ENCODE measurements at regions not wholly inside any gene's neighbourhood (a gene's known extent, or its start where the extent isn't known, plus 50 kb on each side); places are given as distances from the start of the nearest gene placed in this dataset.

DNA sequence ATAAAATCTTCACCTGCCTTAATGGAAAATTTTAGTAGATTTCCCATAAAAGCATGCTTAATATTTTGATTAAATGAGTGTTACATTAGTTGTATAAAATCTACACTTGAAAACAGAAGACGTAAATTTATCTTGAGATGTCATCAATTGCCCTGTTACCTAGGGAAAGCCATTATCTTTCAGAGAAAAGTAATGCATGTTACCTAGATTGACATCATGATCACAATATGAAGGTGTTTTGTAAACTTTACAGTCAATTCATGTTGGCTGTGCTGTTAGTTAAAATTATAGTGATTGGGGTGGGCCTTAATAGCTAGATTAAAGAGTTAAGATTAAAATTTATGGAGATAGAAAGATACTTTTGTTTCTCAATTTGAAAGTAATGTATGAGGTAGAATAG lies 293.2 kb upstream of the PCDH18 start:
- TF ChIP-seq CTCF (IDR thresholded peaks at IDR 0.05) (no peak), ZNF121 (CRISPR knock-in tag; IDR thresholded peaks at IDR 0.05) (no peak), AR (CRISPR knock-in tag; IDR thresholded peaks at IDR 0.05) (no peak), E2F5 (CRISPR knock-in tag; IDR thresholded peaks at IDR 0.05) (no peak), JUN (CRISPR knock-in tag; IDR thresholded peaks at IDR 0.05) (no peak)
- TF ChIP-seq, protein P1, sequence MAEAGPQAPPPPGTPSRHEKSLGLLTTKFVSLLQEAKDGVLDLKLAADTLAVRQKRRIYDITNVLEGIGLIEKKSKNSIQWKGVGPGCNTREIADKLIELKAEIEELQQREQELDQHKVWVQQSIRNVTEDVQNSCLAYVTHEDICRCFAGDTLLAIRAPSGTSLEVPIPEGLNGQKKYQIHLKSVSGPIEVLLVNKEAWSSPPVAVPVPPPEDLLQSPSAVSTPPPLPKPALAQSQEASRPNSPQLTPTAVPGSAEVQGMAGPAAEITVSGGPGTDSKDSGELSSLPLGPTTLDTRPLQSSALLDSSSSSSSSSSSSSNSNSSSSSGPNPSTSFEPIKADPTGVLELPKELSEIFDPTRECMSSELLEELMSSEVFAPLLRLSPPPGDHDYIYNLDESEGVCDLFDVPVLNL (CRISPR knock-in tag; IDR thresholded peaks at IDR 0.05; ENCODE audit: borderline replicate concordance, low read depth), result no peak
- TF ChIP-seq, protein P2, sequence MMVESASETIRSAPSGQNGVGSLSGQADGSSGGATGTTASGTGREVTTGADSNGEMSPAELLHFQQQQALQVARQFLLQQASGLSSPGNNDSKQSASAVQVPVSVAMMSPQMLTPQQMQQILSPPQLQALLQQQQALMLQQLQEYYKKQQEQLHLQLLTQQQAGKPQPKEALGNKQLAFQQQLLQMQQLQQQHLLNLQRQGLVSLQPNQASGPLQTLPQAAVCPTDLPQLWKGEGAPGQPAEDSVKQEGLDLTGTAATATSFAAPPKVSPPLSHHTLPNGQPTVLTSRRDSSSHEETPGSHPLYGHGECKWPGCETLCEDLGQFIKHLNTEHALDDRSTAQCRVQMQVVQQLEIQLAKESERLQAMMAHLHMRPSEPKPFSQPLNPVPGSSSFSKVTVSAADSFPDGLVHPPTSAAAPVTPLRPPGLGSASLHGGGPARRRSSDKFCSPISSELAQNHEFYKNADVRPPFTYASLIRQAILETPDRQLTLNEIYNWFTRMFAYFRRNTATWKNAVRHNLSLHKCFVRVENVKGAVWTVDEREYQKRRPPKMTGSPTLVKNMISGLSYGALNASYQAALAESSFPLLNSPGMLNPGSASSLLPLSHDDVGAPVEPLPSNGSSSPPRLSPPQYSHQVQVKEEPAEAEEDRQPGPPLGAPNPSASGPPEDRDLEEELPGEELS (CRISPR knock-in tag; IDR thresholded peaks at IDR 0.05), result no peak
